K562 (cell line): ENCODE measurements at regions not wholly inside any gene's neighbourhood (a gene's known extent, or its start where the extent isn't known, plus 50 kb on each side); places are given as distances from the start of the nearest gene placed in this dataset.

Experiments
- ATAC-seq: fragments of 200-7000 bp; cut with Tn5 transposase; 3 replicates; pipeline ENCODE4 v1.9.1; 2020; ENCODE audit warnings: moderate library complexity
- BruUV-seq: library from RNA; stranded (reverse); fragments of 400-500 nt; replicated peaks from 2 replicates; lab custom pipeline; 2021; lab: Mats Ljungman, UMichigan
- CTCF ChIA-PET: fragments of 300-600 bp; formaldehyde crosslinking; extraction: SDS; loops from one replicate; lab custom pipeline; 2021; ENCODE audit warnings: low intra/inter-chr PET ratio; lab: Yijun Ruan, JAX
- POLR2A ChIA-PET: fragments of 300-600, 350-650 bp; sonication (Branson Sonifier 250); formaldehyde crosslinking; extraction: SDS; loops from one replicate; lab custom pipeline; 2021; ENCODE audit warnings: antibody characterized with exemption, inconsistent platforms; lab: Yijun Ruan, JAX
- DNase-seq, 4 experiments: peaks; one replicate each; pipeline versions ENCODE4 v3.0.0 to v3.0.0-alpha.2; 2011 to 2018; ENCODE audit warnings: low spot score in 3 of 4, mixed read lengths in 3 of 4; ENCODE audit errors: extremely low read depth in 1 of 4
- FAIRE-seq: peaks from 2 replicates; lab custom pipeline; 2011; peaks lifted over from hg19 to GRCh38; lab: Jason Lieb, UNC
- H2AFZ ChIP-seq: 2 replicates; pipeline ENCODE4 v1.6.0; 2011; ENCODE audit warnings: low read depth, low read length, control low read depth, inconsistent platforms
- H3K27ac ChIP-seq: fragments of 200-600 bp; 3 replicates; pipeline ENCODE4 v1.8.0; 2011; ENCODE audit warnings: low read depth, mild to moderate bottlenecking, control low read depth, inconsistent platforms, low read length, moderate library complexity, mixed read lengths; ENCODE audit errors: extremely low read depth
- H3K27me3 ChIP-seq, 2 experiments: fragments of 300-600 bp in 1 of 2; 2 replicates in 1 of 2; 3 replicates in 1 of 2; pipeline versions ENCODE4 v1.6.0 to v1.8.0; 2011; ENCODE audit warnings: inconsistent platforms in 2 of 2, low read length in 2 of 2, mild to moderate bottlenecking in 1 of 2, mixed read lengths in 1 of 2, moderate library complexity in 1 of 2; ENCODE audit not compliant: control insufficient read depth in 2 of 2, insufficient read depth in 2 of 2
- H3K36me3 ChIP-seq: fragments of 300-600 bp; 3 replicates; pipeline ENCODE4 v1.8.0; 2011; ENCODE audit warnings: mild to moderate bottlenecking, low read length, inconsistent platforms; ENCODE audit not compliant: control insufficient read depth, insufficient read depth
- H3K4me1 ChIP-seq, 2 experiments: fragments of 200-600 bp in 1 of 2; replicated peaks in 1 of 2; 2 replicates in 1 of 2; 3 replicates in 1 of 2; pipeline versions ENCODE4 v1.5.1 to v1.8.0; 2011; ENCODE audit warnings: inconsistent platforms in 2 of 2, low read length in 2 of 2, mild to moderate bottlenecking in 1 of 2, mixed read lengths in 1 of 2, moderate library complexity in 1 of 2; ENCODE audit not compliant: control insufficient read depth in 2 of 2, insufficient read depth in 2 of 2
- H3K4me2 ChIP-seq: 2 replicates; pipeline ENCODE4 v1.6.1; 2011; ENCODE audit warnings: low read length, control low read depth, inconsistent platforms, mixed read lengths; ENCODE audit not compliant: insufficient read depth
- H3K4me3 ChIP-seq: fragments of 200-600 bp; sonication (generic), shearing (Covaris generic); 2 replicates; pipeline ENCODE4 v1.5.1; 2016; ENCODE audit warnings: control low read depth, inconsistent platforms
- H3K79me2 ChIP-seq: fragments of 200-600 bp; 3 replicates; pipeline ENCODE4 v1.8.0; 2011; ENCODE audit warnings: low read length, inconsistent platforms; ENCODE audit not compliant: control insufficient read depth, insufficient read depth
- H3K9ac ChIP-seq, 2 experiments: 2 replicates each; pipeline versions ENCODE4 v1.6.0 to v1.6.1; 2011; ENCODE audit warnings: low read depth in 2 of 2, low read length in 2 of 2, control low read depth in 1 of 2, inconsistent platforms in 1 of 2, mild to moderate bottlenecking in 1 of 2, mixed read lengths in 1 of 2; ENCODE audit not compliant: insufficient read depth in 1 of 2
- H3K9me1 ChIP-seq: one replicate; pipeline ENCODE4 v1.6.0; 2011; ENCODE audit warnings: inconsistent platforms, mild to moderate bottlenecking, low read length, moderate library complexity; ENCODE audit not compliant: control insufficient read depth, insufficient read depth
- H3K9me3 ChIP-seq: replicated peaks from 2 replicates; pipeline ENCODE4 v1.5.1; 2011; ENCODE audit warnings: low read depth, low read length, inconsistent platforms; ENCODE audit not compliant: control insufficient read depth, insufficient read depth
- H4K20me1 ChIP-seq: replicated peaks from 2 replicates; pipeline ENCODE4 v1.6.1; 2011; ENCODE audit warnings: low read length, inconsistent platforms, mixed read lengths; ENCODE audit not compliant: control insufficient read depth, insufficient read depth
- CREM ChIP-seq: IDR thresholded peaks from 2 replicates; pipeline ENCODE4 v1.6.1; 2014; ENCODE audit warnings: antibody characterized with exemption, low read depth
- CXXC5 ChIP-seq: fragments of 250-450 bp; sonication (Bioruptor Pico); IDR thresholded peaks from 2 replicates; pipeline ENCODE4 v1.8.0; 2022; ENCODE audit warnings: inconsistent platforms, mild to moderate bottlenecking, moderate library complexity
- DDX20 ChIP-seq: fragments of 450-650 bp; IDR thresholded peaks from 2 replicates; pipeline ENCODE4 v1.6.1; 2016; ENCODE audit warnings: missing genetic modification characterization, low read depth, mild to moderate bottlenecking, missing compliant biosample characterization, moderate library complexity
- ELK3 ChIP-seq: fragments of 450-650 bp; formaldehyde crosslinking; IDR thresholded peaks from 2 replicates; pipeline ENCODE4 v1.4.0; 2020; ENCODE audit warnings: mild to moderate bottlenecking
- FOXA1 ChIP-seq: fragments of 450-650 bp; IDR thresholded peaks from 2 replicates; pipeline ENCODE4 v1.6.1; 2016; ENCODE audit warnings: mild to moderate bottlenecking, borderline replicate concordance
- HDAC6 ChIP-seq: IDR thresholded peaks from 2 replicates; pipeline ENCODE4 v1.6.1; 2012; ENCODE audit warnings: low read depth, mild to moderate bottlenecking, control low read depth, inconsistent platforms, low read length, moderate library complexity
- KAT8 ChIP-seq: fragments of 450-650 bp; IDR thresholded peaks from 2 replicates; pipeline ENCODE4 v1.6.1; 2016; ENCODE audit warnings: low read depth, mild to moderate bottlenecking
- NFE2L1 ChIP-seq: fragments of 450-650 bp; IDR thresholded peaks from 2 replicates; pipeline ENCODE4 v1.6.1; 2016; ENCODE audit warnings: missing genetic modification characterization, low read depth, mild to moderate bottlenecking, missing compliant biosample characterization, moderate library complexity, borderline replicate concordance
- POU5F1 ChIP-seq: fragments of 150-350 bp; IDR thresholded peaks from 2 replicates; pipeline ENCODE4 v1.6.1; 2014; ENCODE audit warnings: borderline replicate concordance, low read length, low read depth, mild to moderate bottlenecking; ENCODE audit not compliant: partially characterized antibody
- RERE ChIP-seq: sonication (generic); formaldehyde crosslinking; IDR thresholded peaks from 2 replicates; pipeline ENCODE4 v1.8.0; 2023; ENCODE audit warnings: missing genetic modification reagents, mild to moderate bottlenecking, borderline replicate concordance
- SIRT6 ChIP-seq: IDR thresholded peaks from one replicate; pipeline ENCODE4 v1.6.1; 2012; ENCODE audit warnings: low read depth, mild to moderate bottlenecking, control low read depth, inconsistent platforms, low read length, moderate library complexity
- ZBTB12 ChIP-seq: fragments of 250-450 bp; sonication (Bioruptor Pico); IDR thresholded peaks from 2 replicates; pipeline ENCODE4 v1.4.0; 2020
- ZC3H4 ChIP-seq: sonication (generic); formaldehyde crosslinking; IDR thresholded peaks from 2 replicates; pipeline ENCODE4 v1.9.0; 2021; ENCODE audit warnings: missing genetic modification reagents, borderline replicate concordance
- ZNF507 ChIP-seq: conservative IDR thresholded peaks from 2 replicates; pipeline ENCODE4 v1.6.1; 2017; ENCODE audit warnings: missing genetic modification characterization, missing compliant biosample characterization
- ZNF561 ChIP-seq: fragments of 450-650 bp; formaldehyde crosslinking; conservative IDR thresholded peaks from 2 replicates; pipeline ENCODE4 v1.4.0; 2020; ENCODE audit warnings: mild to moderate bottlenecking, moderate library complexity
- ZSCAN29 ChIP-seq: fragments of 450-650 bp; IDR thresholded peaks from 2 replicates; pipeline ENCODE4 v1.6.1; 2017
- WGBS: fragments of 100-300 bp; shearing (Covaris generic); methylation state at CpG from one replicate; pipeline ENCODE4 v1.1.6; 2016; ENCODE audit warnings: low coverage, mixed read lengths; ENCODE audit not compliant: insufficient coverage; ENCODE audit errors: missing lambda C conversion rate; 5-methylcytosine and 5-hydroxymethylcytosine counted together
- in situ Hi-C: fragments of 300-500 bp; cut with MboI; formaldehyde crosslinking; loops from 4 replicates; pipeline ENCODE4 v1.15.0; 2018; ENCODE audit warnings: inconsistent platforms, mixed read lengths
- intact Hi-C: fragments of 100-400 bp; cut with micrococcal nuclease; formaldehyde crosslinking; loops from 2 replicates; pipeline ENCODE4 v1.14.2; 2022

GRCh38 chr15:95919460-95919859 lies 411.0 kb upstream of the NR2F2 start:
- peak in 2 of 4 experiments; percentile 40 to 58 for DNase-seq
- Histone ChIP-seq H2AFZ (peak overlapping the region; percentile 70), H3K9me1 (no peaks in the 10 kb centered on the region), H3K4me2 (peak overlapping the region; percentile 17; the same call in 1 of the 2 replicates), H3K4me3 (no peak overlapping the region), H3K9me3 (no peaks in the 10 kb centered on the region), H4K20me1 (no peaks in the 10 kb centered on the region), H3K36me3 (no peaks in the 10 kb centered on the region), H3K27me3 (no peaks in the 10 kb centered on the region), H3K79me2 (no peaks in the 10 kb centered on the region), H3K9ac (no peak overlapping the region), H3K4me1 (peaks cover 0 to 16% of the 10 kb centered on the region in 2 experiments; a peak in 2 of 5 replicates), H3K27ac (peak overlapping the region; percentile 31; the same call in 1 of the 3 replicates)
- ChIA-PET POLR2A (interaction anchor here (0.8 to 1.9 kb wide), 3 partner anchors 10 to 407 kb away, joined by 3 to 7 read pairs (median 4); no protein-coding TSS in a partner anchor), CTCF (no interaction called here)
- WGBS, result 13% methylated on average over 1 of the region's 1 CpG
- intact Hi-C loops (no loop called here), in situ Hi-C loops (no loop called here)
- peak; percentile 66 for ATAC-seq
- peak; percentile 51 for FAIRE-seq
- BruUV-seq, result no TSS peak
- TF ChIP-seq NFE2L1 (tag) (peak; percentile 70), POU5F1 (no peak), ELK3 (CRISPR knock-in tag) (no peak), ZBTB12 (CRISPR knock-in tag) (no peak), DDX20 (no peak), CREM (no peak), SIRT6 (no peak), ZC3H4 (no peak), CXXC5 (CRISPR knock-in tag) (0 out of 2 replicates have a peak, but pooled peaks have one; percentile 16), FOXA1 (no peak), ZSCAN29 (no peak), ZNF507 (tag) (no peak), KAT8 (no peak), ZNF561 (CRISPR knock-in tag) (no peak), RERE (no peak), HDAC6 (no peak)
